Panc1 (cell line): ENCODE measurements at regions not wholly inside any gene's neighbourhood (a gene's known extent, or its start where the extent isn't known, plus 50 kb on each side); places are given as distances from the start of the nearest gene placed in this dataset.

Experiments
- ATAC-seq: fragments of 200-7000 bp; cut with Tn5 transposase; 2 replicates; pipeline ENCODE4 v1.9.1; 2020; ENCODE audit warnings: mild to moderate bottlenecking, moderate library complexity
- BruUV-seq: library from RNA; stranded (reverse); fragments of 400-500 nt; replicated peaks from 2 replicates; lab custom pipeline; 2021; lab: Mats Ljungman, UMichigan
- CTCF ChIA-PET: fragments of 300-600 bp; sonication (Branson Sonifier 250); formaldehyde crosslinking; loops from one replicate; lab custom pipeline; 2022; ENCODE audit warnings: antibody characterized with exemption; lab: Charles Lee
- POLR2A ChIA-PET: fragments of 300-600 bp; sonication (Branson Sonifier 250); formaldehyde crosslinking; loops from one replicate; lab custom pipeline; 2022; ENCODE audit warnings: antibody characterized with exemption; lab: Charles Lee
- DNase-seq: peaks from one replicate; pipeline ENCODE4 v3.0.0-alpha.2; 2010; ENCODE audit warnings: low read depth, low spot score
- H3K27ac ChIP-seq: 2 replicates; pipeline ENCODE4 v1.5.1; 2011; ENCODE audit warnings: mild to moderate bottlenecking, low read length, inconsistent platforms
- H3K27me3 ChIP-seq: fragments of 200-500 bp; sonication (Bioruptor generic); 2 replicates; pipeline ENCODE4 v1.6.0; 2014; ENCODE audit warnings: low read length, inconsistent platforms; ENCODE audit not compliant: control insufficient read depth, insufficient read depth
- H3K36me3 ChIP-seq: fragments of 200-500 bp; sonication (Bioruptor generic); 2 replicates; pipeline ENCODE4 v1.5.1; 2014; ENCODE audit warnings: inconsistent platforms, mild to moderate bottlenecking, low read length, moderate library complexity; ENCODE audit not compliant: control insufficient read depth, insufficient read depth
- H3K4me1 ChIP-seq: 2 replicates; pipeline ENCODE4 v1.5.1; 2011; ENCODE audit warnings: inconsistent platforms, mild to moderate bottlenecking, low read length, moderate library complexity; ENCODE audit not compliant: control insufficient read depth, insufficient read depth
- H3K4me3 ChIP-seq, 2 experiments: 2 replicates each; pipeline ENCODE4 v1.5.1; 2011 to 2012; ENCODE audit warnings: low read depth in 2 of 2, low read length in 2 of 2, mild to moderate bottlenecking in 2 of 2, inconsistent platforms in 1 of 2, moderate library complexity in 1 of 2
- H3K9me3 ChIP-seq: fragments of 200-500 bp; sonication (Bioruptor generic); 2 replicates; pipeline ENCODE4 v1.5.1; 2014; ENCODE audit warnings: low read depth, mild to moderate bottlenecking, inconsistent platforms, low read length, moderate library complexity; ENCODE audit not compliant: control insufficient read depth, insufficient read depth
- POLR2AphosphoS5 ChIP-seq: IDR thresholded peaks from 2 replicates; pipeline ENCODE4 v1.6.1; 2012; ENCODE audit warnings: mild to moderate bottlenecking, low read depth, low read length, moderate library complexity
- REST ChIP-seq, 2 experiments: IDR thresholded peaks; 2 replicates each; pipeline ENCODE4 v1.6.1; 2011 to 2012; ENCODE audit warnings: low read depth in 2 of 2, control low read depth in 1 of 2, low read length in 1 of 2, mild to moderate bottlenecking in 1 of 2, moderate library complexity in 1 of 2; ENCODE audit not compliant: insufficient read depth in 1 of 2
- SIN3A ChIP-seq: IDR thresholded peaks from 2 replicates; pipeline ENCODE4 v1.6.1; 2012; ENCODE audit warnings: low read depth, mild to moderate bottlenecking, low read length, moderate library complexity, borderline replicate concordance; ENCODE audit not compliant: insufficient read depth
- TCF7L2 ChIP-seq: IDR thresholded peaks from 2 replicates; pipeline ENCODE4 v1.6.1; 2011; ENCODE audit warnings: mild to moderate bottlenecking, low read depth, low read length, inconsistent platforms
- in situ Hi-C: cut with HindIII; loops from 2 replicates; pipeline ENCODE4 v1.10.0; 2016; ENCODE audit warnings: low sequenced_read_pairs, low pct_unique_long_range_greater_than_20kb
- intact Hi-C: fragments of 100-400 bp; cut with micrococcal nuclease; formaldehyde crosslinking; loops from one replicate; pipeline ENCODE4 v1.10.0; 2022; ENCODE audit not compliant: unreplicated experiment
- TF ChIP-seq, protein P1 (sequence below): fragments of 450-650 bp; IDR thresholded peaks from 2 replicates; pipeline ENCODE4 v1.5.1; 2017; ENCODE audit warnings: mild to moderate bottlenecking

DNA sequence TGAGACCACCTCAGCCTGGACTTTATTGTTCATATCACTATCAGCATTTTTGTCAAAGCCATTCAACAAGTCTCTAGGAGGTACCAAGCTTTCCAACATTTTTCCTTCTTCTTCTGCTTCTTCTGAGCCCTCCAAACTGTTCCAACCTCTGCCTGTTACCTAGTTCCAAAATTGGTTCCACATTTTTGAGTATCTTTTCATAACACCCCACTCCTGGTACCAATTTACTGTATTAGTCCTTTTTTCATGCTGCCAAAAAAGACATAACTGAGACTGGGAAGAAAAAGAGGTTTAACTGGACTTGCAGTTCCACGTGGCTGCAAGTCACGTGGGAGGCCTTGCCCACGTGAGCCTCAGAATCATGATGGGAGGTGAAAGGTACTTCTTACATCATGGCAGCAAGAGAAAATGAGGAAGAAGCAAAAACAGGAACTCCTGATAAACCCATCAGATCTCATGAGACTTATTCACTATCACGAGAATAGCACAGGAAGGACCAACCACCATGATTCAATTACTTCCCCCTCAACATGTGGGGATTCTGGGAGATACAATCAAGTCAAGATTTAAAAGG, 215.1 kb downstream of the PCDH17 start:
- no peak overlapping the region for H3K27ac ChIP-seq
- BruUV-seq, result no TSS peak
- H3K36me3 ChIP-seq, result no peaks in the 10 kb centered on the region
- DNase-seq, result no peak
- TF ChIP-seq REST (IDR thresholded peaks at IDR 0.05; ENCODE audit: insufficient read depth in 1 of 2, low read depth in 2 of 2, low read length in 1 of 2), result no peak
- TF ChIP-seq, protein P1, sequence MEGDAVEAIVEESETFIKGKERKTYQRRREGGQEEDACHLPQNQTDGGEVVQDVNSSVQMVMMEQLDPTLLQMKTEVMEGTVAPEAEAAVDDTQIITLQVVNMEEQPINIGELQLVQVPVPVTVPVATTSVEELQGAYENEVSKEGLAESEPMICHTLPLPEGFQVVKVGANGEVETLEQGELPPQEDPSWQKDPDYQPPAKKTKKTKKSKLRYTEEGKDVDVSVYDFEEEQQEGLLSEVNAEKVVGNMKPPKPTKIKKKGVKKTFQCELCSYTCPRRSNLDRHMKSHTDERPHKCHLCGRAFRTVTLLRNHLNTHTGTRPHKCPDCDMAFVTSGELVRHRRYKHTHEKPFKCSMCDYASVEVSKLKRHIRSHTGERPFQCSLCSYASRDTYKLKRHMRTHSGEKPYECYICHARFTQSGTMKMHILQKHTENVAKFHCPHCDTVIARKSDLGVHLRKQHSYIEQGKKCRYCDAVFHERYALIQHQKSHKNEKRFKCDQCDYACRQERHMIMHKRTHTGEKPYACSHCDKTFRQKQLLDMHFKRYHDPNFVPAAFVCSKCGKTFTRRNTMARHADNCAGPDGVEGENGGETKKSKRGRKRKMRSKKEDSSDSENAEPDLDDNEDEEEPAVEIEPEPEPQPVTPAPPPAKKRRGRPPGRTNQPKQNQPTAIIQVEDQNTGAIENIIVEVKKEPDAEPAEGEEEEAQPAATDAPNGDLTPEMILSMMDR, result no peak
- POLR2A ChIA-PET, result no interaction called here
- no peaks in the 10 kb centered on the region for H3K27me3 ChIP-seq
- no peak for ATAC-seq
- CTCF ChIA-PET, result no interaction called here
- intact Hi-C loops, result no loop called here
- in situ Hi-C loops, result no loop called here
- H3K4me3 ChIP-seq, result no peak overlapping the region
- H3K4me1 ChIP-seq, result no peaks in the 10 kb centered on the region
- no peaks in the 10 kb centered on the region for H3K9me3 ChIP-seq

DNA sequence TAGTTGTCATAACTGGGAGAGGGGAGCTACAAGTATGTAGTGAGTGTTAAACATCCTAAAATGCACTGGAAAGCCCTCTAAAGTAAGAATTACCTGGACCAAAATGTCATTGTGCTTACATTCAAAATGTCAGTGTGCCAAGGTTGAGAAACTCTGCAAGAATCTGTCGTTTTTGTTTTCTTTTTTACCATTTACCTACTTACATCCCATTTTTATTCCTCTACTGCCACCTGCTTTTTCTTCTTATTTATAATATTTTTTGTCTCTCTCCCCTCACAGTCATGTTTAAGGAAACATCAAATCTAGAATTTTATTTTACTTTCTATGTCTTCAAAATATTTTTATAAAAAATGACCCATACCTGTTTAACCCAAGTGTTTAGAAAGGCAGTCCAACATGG, 226.4 kb downstream of the PCDH17 start:
- BruUV-seq, result no TSS peak

DNA sequence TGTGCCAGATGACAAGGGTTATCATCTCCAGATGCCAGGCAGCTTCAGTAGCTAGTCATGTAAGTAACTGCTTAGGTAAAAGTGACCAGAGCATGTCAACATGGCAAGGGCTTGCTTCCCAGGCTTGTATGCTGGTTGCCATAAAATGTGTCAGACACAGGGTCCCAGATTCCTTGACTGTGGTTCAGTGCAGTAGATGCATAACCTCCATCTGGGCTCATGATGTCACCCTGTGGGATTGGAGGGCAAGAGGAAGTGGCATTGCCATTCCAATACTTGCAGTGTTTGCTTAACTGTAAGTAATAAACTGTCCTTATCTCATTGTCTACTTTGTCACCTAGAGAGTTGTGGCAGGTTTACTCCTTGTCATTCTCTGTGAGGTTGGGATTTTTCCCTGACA, 226.8 kb downstream of the PCDH17 start:
- Histone ChIP-seq H3K27me3 (no peaks in the 10 kb centered on the region), H3K4me1 (no peaks in the 10 kb centered on the region), H3K27ac (no peak overlapping the region), H3K9me3 (no peaks in the 10 kb centered on the region), H3K4me3 (no peak overlapping the region), H3K36me3 (no peaks in the 10 kb centered on the region)
- POLR2A ChIA-PET, result no interaction called here
- TF ChIP-seq POLR2AphosphoS5 (no peak), REST (IDR thresholded peaks at IDR 0.05; ENCODE audit: insufficient read depth in 1 of 2, low read depth in 2 of 2, low read length in 1 of 2) (no peak), SIN3A (no peak), TCF7L2 (no peak)
- TF ChIP-seq, protein P1, result no peak
- no peak for ATAC-seq
- in situ Hi-C loops (no loop called here), intact Hi-C loops (no loop called here)
- CTCF ChIA-PET, result no interaction called here
- no peak for DNase-seq
- BruUV-seq, result no TSS peak

More for the DNA sequence above, 226.4 kb downstream of the PCDH17 start:
- Histone ChIP-seq H3K4me3 (no peak overlapping the region), H3K4me1 (no peaks in the 10 kb centered on the region), H3K9me3 (no peaks in the 10 kb centered on the region), H3K27ac (no peak overlapping the region), H3K27me3 (no peaks in the 10 kb centered on the region), H3K36me3 (no peaks in the 10 kb centered on the region)
- intact Hi-C loops, result no loop called here
- POLR2A ChIA-PET, result no interaction called here
- in situ Hi-C loops, result no loop called here
- DNase-seq (no peak), ATAC-seq (no peak)
- CTCF ChIA-PET, result no interaction called here
- TF ChIP-seq TCF7L2, result no peak
- no peak for TF ChIP-seq POLR2AphosphoS5
- no peak for TF ChIP-seq SIN3A
